PC-3 (cell line): ENCODE measurements at regions not wholly inside any gene's neighbourhood (a gene's known extent, or its start where the extent isn't known, plus 50 kb on each side); places are given as distances from the start of the nearest gene placed in this dataset.
"Not testable (repeated sequence)": the region's sequence is repeated elsewhere in the genome, so short reads cannot be mapped to it uniquely, and the experiment has no call there.

Experiments
- ATAC-seq: fragments of 200-7000 bp; cut with Tn5 transposase; 2 replicates; pipeline ENCODE4 v1.9.1; 2020; ENCODE audit warnings: mild to moderate bottlenecking, moderate library complexity
- BruUV-seq: library from RNA; stranded (reverse); fragments of 400-500 nt; replicated peaks from 2 replicates; lab custom pipeline; 2021; lab: Mats Ljungman, UMichigan
- CTCF ChIA-PET: fragments of 300-600 bp; sonication (Branson Sonifier 250); formaldehyde crosslinking; loops from one replicate; lab custom pipeline; 2022; ENCODE audit warnings: antibody characterized with exemption; lab: Charles Lee
- POLR2A ChIA-PET: fragments of 300-600 bp; sonication (Branson Sonifier 250); formaldehyde crosslinking; loops from one replicate; lab custom pipeline; 2022; ENCODE audit warnings: antibody characterized with exemption; ENCODE audit not compliant: unreplicated experiment; lab: Charles Lee
- DNase-seq: peaks from one replicate; pipeline ENCODE4 v3.0.0-alpha.2; 2015
- H2AFZ ChIP-seq: fragments of 300-600 bp; sonication (generic); 2 replicates; pipeline ENCODE4 v1.6.0; 2016; ENCODE audit warnings: antibody characterized with exemption, low read length
- H3F3A ChIP-seq: fragments of 300-600 bp; sonication (generic); one replicate; pipeline ENCODE4 v1.6.0; 2017; ENCODE audit warnings: antibody characterized with exemption, low read length, control low read depth, mild to moderate bottlenecking; ENCODE audit not compliant: unreplicated experiment
- H3K27ac ChIP-seq: fragments of 300-600 bp; sonication (generic); 2 replicates; pipeline ENCODE4 v1.5.1; 2016; ENCODE audit warnings: mild to moderate bottlenecking, low read length
- H3K27me3 ChIP-seq: fragments of 300-600 bp; sonication (generic); 2 replicates; pipeline ENCODE4 v1.6.1; 2016; ENCODE audit warnings: low read length, mixed read lengths
- H3K36me3 ChIP-seq: fragments of 300-600 bp; sonication (generic); 2 replicates; pipeline ENCODE4 v1.6.1; 2016; ENCODE audit warnings: low read depth, mixed run types, low read length, mixed read lengths
- H3K4me1 ChIP-seq: fragments of 300-600 bp; sonication (generic); 2 replicates; pipeline ENCODE4 v1.5.1; 2016; ENCODE audit warnings: low read length; ENCODE audit not compliant: insufficient read depth
- H3K4me2 ChIP-seq: fragments of 300-600 bp; sonication (generic); 2 replicates; pipeline ENCODE4 v1.6.0; 2016; ENCODE audit warnings: low read length
- H3K4me3 ChIP-seq: fragments of 300-600 bp; sonication (generic); 2 replicates; pipeline ENCODE4 v1.5.1; 2016; ENCODE audit warnings: mild to moderate bottlenecking, low read length, mixed read lengths
- H3K79me2 ChIP-seq: fragments of 300-600 bp; sonication (generic); 2 replicates; pipeline ENCODE4 v1.6.1; 2017; ENCODE audit warnings: low read length, mixed read lengths
- H3K9ac ChIP-seq: fragments of 300-600 bp; sonication (generic); 2 replicates; pipeline ENCODE4 v1.6.0; 2016; ENCODE audit warnings: mild to moderate bottlenecking, low read length
- H3K9me2 ChIP-seq: fragments of 300-600 bp; sonication (generic); replicated peaks from 2 replicates; pipeline ENCODE4 v1.6.1; 2016; ENCODE audit warnings: mixed run types, low read length, mixed read lengths
- H3K9me3 ChIP-seq: fragments of 300-600 bp; sonication (generic); 2 replicates; pipeline ENCODE4 v1.6.1; 2016; ENCODE audit warnings: low read length, mixed read lengths
- H4K20me1 ChIP-seq: fragments of 300-600 bp; sonication (generic); 2 replicates; pipeline ENCODE4 v1.6.1; 2016; ENCODE audit warnings: low read length, mixed read lengths
- intact Hi-C: fragments of 100-400 bp; cut with micrococcal nuclease; formaldehyde crosslinking; loops from 2 replicates; pipeline ENCODE4 v1.9.0; 2023

DNA sequence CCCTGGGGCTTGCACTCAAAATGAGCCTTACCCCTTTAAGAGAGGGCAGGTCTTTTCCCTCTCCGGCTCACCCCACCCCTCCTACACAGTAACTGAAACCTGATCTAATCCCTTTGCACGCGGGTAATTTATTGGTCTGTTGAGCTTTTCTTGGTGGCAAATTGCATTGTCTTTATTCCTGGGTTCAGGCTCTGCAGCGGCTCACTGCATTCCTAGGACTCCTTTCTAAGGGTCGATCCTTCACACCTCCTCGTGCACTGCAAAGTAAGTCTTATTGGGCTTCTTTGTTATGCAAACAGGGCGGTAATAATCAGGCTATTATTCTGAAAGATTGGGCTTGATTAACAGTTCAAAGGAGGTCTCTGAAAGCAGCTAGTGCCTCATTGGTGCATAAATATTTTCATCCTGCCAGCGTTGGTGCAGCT is 74.7 kb downstream of the TBC1D28 start:
- H3F3A ChIP-seq, DNase-seq, H4K20me1 ChIP-seq, CTCF ChIA-PET, H3K27ac ChIP-seq, BruUV-seq, intact Hi-C loops, H3K4me3 ChIP-seq, H3K9me2 ChIP-seq, H3K27me3 ChIP-seq, H3K4me1 ChIP-seq, POLR2A ChIA-PET, H3K9me3 ChIP-seq, H3K36me3 ChIP-seq, H3K79me2 ChIP-seq, H3K9ac ChIP-seq: not testable (repeated sequence)
- Histone ChIP-seq H3K4me2 (peak overlapping the region; percentile 65), H2AFZ (peak overlapping the region; percentile 59; the same call in 1 of the 2 replicates)
- peak; percentile 91 for ATAC-seq

DNA sequence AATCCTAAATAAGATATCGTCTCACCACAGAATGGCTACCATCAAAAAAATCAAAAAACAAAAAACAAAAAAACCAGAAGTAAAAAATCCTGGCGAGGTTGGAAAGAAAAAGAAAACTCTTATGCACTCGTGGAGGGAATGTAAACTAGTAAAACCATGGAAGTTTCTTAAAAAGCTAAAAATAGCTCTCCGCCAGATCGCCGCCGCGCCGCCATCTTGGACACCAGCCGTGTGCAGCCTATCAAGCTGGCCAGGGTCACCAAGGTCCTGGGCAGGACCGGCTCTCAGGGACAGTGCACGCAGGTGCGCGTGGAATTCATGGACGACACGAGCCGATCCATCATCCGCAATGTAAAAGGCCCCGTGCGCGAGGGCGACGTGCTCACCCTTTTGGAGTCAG is 71.7 kb downstream of the TBC1D28 start:
- POLR2A ChIA-PET, result not testable (repeated sequence)

DNA sequence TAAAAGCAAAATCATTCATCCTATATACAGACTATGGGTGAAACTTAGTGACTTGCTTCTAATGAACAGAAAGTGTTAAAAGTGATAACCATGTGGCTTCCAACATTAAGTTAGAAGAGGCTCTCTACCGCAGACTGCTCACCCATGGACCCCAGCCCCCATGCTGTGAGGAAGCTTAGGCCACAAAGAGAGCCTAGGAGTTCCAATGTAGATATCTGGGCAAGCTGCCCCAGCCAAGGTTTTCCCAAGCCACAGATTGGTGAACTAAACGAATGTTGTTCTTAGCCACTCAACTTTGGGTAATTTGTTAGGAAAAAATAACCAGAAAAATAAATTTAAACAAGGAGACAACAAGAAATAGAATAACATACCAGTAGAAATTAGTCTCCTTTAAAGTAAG is 70.1 kb downstream of the TBC1D28 start:
- H3K9me3 ChIP-seq, H3F3A ChIP-seq, H3K9ac ChIP-seq, BruUV-seq, H3K4me3 ChIP-seq, ATAC-seq, H3K4me1 ChIP-seq, H3K36me3 ChIP-seq, intact Hi-C loops, H3K9me2 ChIP-seq, H3K27me3 ChIP-seq, H4K20me1 ChIP-seq, H3K27ac ChIP-seq, DNase-seq, H3K79me2 ChIP-seq, H3K4me2 ChIP-seq, H2AFZ ChIP-seq, CTCF ChIA-PET, POLR2A ChIA-PET: not testable (repeated sequence)

More for the DNA sequence above, 71.7 kb downstream of the TBC1D28 start:
- H3K9ac ChIP-seq, H3K9me3 ChIP-seq, DNase-seq, H3K27ac ChIP-seq, H3K4me3 ChIP-seq, BruUV-seq, CTCF ChIA-PET, H4K20me1 ChIP-seq, H3F3A ChIP-seq, ATAC-seq, H3K79me2 ChIP-seq, H3K27me3 ChIP-seq, intact Hi-C loops, H3K9me2 ChIP-seq, H3K36me3 ChIP-seq, H3K4me2 ChIP-seq, H3K4me1 ChIP-seq, H2AFZ ChIP-seq: not testable (repeated sequence)
